SK-N-SH treated with all-trans-retinoic acid at 6 μM for 48 hours (cell line): ENCODE measurements at regions not wholly inside any gene's neighbourhood (a gene's known extent, or its start where the extent isn't known, plus 50 kb on each side); places are given as distances from the start of the nearest gene placed in this dataset.
"Not testable (repeated sequence)": the region's sequence is repeated elsewhere in the genome, so short reads cannot be mapped to it uniquely, and the experiment has no call there.

Source experiments
- ARNTL ChIP-seq: fragments of 450-650 bp; formaldehyde crosslinking; IDR thresholded peaks from 2 replicates; pipeline ENCODE4 v1.5.0; 2020; ENCODE audit warnings: low read depth, mild to moderate bottlenecking, moderate library complexity, borderline replicate concordance
- BACH2 ChIP-seq: fragments of 250-450 bp; sonication (Bioruptor Pico); IDR thresholded peaks from 2 replicates; pipeline ENCODE4 v1.9.0; 2021; ENCODE audit warnings: mild to moderate bottlenecking, borderline replicate concordance
- CSDC2 ChIP-seq: fragments of 250-450 bp; sonication (Bioruptor Pico); IDR thresholded peaks from 2 replicates; pipeline ENCODE4 v1.5.0; 2020; ENCODE audit warnings: mild to moderate bottlenecking, moderate library complexity
- ISL1 ChIP-seq: fragments of 250-450 bp; sonication (Bioruptor Pico); IDR thresholded peaks from 2 replicates; pipeline ENCODE4 v2.1.2; 2022; ENCODE audit warnings: mild to moderate bottlenecking, moderate library complexity
- PPARA ChIP-seq: fragments of 250-450 bp; sonication (Bioruptor Pico); IDR thresholded peaks from 2 replicates; pipeline ENCODE4 v1.5.0; 2020; ENCODE audit warnings: mild to moderate bottlenecking, borderline replicate concordance
- RARB ChIP-seq: fragments of 250-450 bp; sonication (Bioruptor Pico); IDR thresholded peaks from 2 replicates; pipeline ENCODE4 v1.8.0; 2021; ENCODE audit warnings: mild to moderate bottlenecking, moderate library complexity
- SNAI2 ChIP-seq: fragments of 250-450 bp; sonication (Bioruptor Pico); IDR thresholded peaks from 2 replicates; pipeline ENCODE4 v1.5.0; 2020; ENCODE audit warnings: mild to moderate bottlenecking, moderate library complexity
- TCF4 ChIP-seq: fragments of 250-450 bp; sonication (Bioruptor Pico); IDR thresholded peaks from 2 replicates; pipeline ENCODE4 v1.8.0; 2021; ENCODE audit warnings: mild to moderate bottlenecking, moderate library complexity, borderline replicate concordance
- TOX ChIP-seq: fragments of 250-450 bp; sonication (Bioruptor Pico); IDR thresholded peaks from 2 replicates; pipeline ENCODE4 v1.8.0; 2021; ENCODE audit warnings: mild to moderate bottlenecking, moderate library complexity, borderline replicate concordance
- ZFP30 ChIP-seq: fragments of 450-650 bp; formaldehyde crosslinking; IDR thresholded peaks from 2 replicates; pipeline ENCODE4 v1.5.0; 2022; ENCODE audit warnings: mild to moderate bottlenecking, moderate library complexity
- ZNF70 ChIP-seq: fragments of 450-650 bp; formaldehyde crosslinking; IDR thresholded peaks from 2 replicates; pipeline ENCODE4 v1.5.0; 2020; ENCODE audit warnings: mild to moderate bottlenecking, moderate library complexity
- ZNF8 ChIP-seq: fragments of 450-650 bp; formaldehyde crosslinking; IDR thresholded peaks from 2 replicates; pipeline ENCODE4 v1.5.0; 2020; ENCODE audit warnings: mild to moderate bottlenecking, moderate library complexity
- TF ChIP-seq, protein P1 (sequence below): fragments of 250-450 bp; sonication (Bioruptor Pico); IDR thresholded peaks from 2 replicates; pipeline ENCODE4 v1.5.0; 2020; ENCODE audit warnings: mild to moderate bottlenecking, moderate library complexity
- TF ChIP-seq, protein P2 (sequence below): fragments of 250-450 bp; sonication (Bioruptor Pico); IDR thresholded peaks from 2 replicates; pipeline ENCODE4 v1.5.1; 2020; ENCODE audit warnings: low read depth, mild to moderate bottlenecking, moderate library complexity

DNA sequence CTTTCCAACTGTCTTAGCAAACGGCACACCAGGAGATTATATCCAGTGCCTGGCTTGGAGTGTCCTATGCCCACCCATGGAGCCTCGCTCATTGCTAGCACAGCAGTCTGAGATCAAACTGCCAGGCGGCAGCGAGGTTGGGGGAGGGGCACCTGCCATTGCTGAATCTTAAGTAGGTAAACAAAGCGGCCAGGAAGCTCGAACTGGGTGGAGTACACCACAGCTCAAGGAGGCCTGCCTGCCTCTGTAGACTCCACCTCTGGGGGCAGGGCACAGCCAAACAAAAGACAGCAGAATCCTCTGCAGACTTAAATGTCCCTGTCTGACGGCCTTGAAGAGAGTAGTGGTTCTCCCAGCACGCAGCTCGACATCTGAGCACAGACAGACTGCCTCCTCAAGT lies 325.0 kb downstream of the TRIM36 start:
- TF ChIP-seq ARNTL; ZFP30 (CRISPR knock-in tag); ZNF8 (CRISPR knock-in tag); SNAI2 (CRISPR knock-in tag); RARB (CRISPR knock-in tag); CSDC2 (CRISPR knock-in tag); TOX (CRISPR knock-in tag); ZNF70 (CRISPR knock-in tag); BACH2 (CRISPR knock-in tag); ISL1 (CRISPR knock-in tag); TCF4 (CRISPR knock-in tag); PPARA: not testable (repeated sequence)
- TF ChIP-seq, protein P1, sequence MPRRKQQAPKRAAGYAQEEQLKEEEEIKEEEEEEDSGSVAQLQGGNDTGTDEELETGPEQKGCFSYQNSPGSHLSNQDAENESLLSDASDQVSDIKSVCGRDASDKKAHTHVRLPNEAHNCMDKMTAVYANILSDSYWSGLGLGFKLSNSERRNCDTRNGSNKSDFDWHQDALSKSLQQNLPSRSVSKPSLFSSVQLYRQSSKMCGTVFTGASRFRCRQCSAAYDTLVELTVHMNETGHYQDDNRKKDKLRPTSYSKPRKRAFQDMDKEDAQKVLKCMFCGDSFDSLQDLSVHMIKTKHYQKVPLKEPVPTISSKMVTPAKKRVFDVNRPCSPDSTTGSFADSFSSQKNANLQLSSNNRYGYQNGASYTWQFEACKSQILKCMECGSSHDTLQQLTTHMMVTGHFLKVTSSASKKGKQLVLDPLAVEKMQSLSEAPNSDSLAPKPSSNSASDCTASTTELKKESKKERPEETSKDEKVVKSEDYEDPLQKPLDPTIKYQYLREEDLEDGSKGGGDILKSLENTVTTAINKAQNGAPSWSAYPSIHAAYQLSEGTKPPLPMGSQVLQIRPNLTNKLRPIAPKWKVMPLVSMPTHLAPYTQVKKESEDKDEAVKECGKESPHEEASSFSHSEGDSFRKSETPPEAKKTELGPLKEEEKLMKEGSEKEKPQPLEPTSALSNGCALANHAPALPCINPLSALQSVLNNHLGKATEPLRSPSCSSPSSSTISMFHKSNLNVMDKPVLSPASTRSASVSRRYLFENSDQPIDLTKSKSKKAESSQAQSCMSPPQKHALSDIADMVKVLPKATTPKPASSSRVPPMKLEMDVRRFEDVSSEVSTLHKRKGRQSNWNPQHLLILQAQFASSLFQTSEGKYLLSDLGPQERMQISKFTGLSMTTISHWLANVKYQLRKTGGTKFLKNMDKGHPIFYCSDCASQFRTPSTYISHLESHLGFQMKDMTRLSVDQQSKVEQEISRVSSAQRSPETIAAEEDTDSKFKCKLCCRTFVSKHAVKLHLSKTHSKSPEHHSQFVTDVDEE (CRISPR knock-in tag) = not testable (repeated sequence)
- TF ChIP-seq, protein P2, sequence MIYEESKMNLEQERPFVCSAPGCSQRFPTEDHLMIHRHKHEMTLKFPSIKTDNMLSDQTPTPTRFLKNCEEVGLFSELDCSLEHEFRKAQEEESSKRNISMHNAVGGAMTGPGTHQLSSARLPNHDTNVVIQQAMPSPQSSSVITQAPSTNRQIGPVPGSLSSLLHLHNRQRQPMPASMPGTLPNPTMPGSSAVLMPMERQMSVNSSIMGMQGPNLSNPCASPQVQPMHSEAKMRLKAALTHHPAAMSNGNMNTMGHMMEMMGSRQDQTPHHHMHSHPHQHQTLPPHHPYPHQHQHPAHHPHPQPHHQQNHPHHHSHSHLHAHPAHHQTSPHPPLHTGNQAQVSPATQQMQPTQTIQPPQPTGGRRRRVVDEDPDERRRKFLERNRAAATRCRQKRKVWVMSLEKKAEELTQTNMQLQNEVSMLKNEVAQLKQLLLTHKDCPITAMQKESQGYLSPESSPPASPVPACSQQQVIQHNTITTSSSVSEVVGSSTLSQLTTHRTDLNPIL (CRISPR knock-in tag) = not testable (repeated sequence)
